NCI-H1694 treated with DMSO at 0.1 percent for 48 hours (cell line): ENCODE measurements at regions not wholly inside any gene's neighbourhood (a gene's known extent, or its start where the extent isn't known, plus 50 kb on each side); places are given as distances from the start of the nearest gene placed in this dataset.

Experiments
- DNase-seq: peaks from one replicate; lab custom pipeline; 2025; lab: John Stamatoyannopoulos, UW

- no peak for DNase-seq
These were observed 156.0 kb downstream of the MAF start for GRCh38 chr16:79444572-79444971.

- no peak for DNase-seq
These were observed 160.6 kb downstream of the MAF start for GRCh38 chr16:79439901-79440300.

GRCh38 chr16:79437764-79438751 lies 162.5 kb downstream of the MAF start:
- DNase-seq: no peak

GRCh38 chr16:79436885-79437284 lies 163.7 kb downstream of the MAF start:
- DNase-seq: no peak

GRCh38 chr16:79434771-79435170 lies 165.8 kb downstream of the MAF start:
- no peak for DNase-seq

- no peak for DNase-seq
These were observed 166.4 kb downstream of the MAF start for GRCh38 chr16:79434092-79434491.

- DNase-seq: no peak
These were observed 168.6 kb downstream of the MAF start for GRCh38 chr16:79431923-79432322.

GRCh38 chr16:79430191-79430678 lies 170.3 kb downstream of the MAF start:
- DNase-seq: no peak

- no peak for DNase-seq
These were observed 171.0 kb downstream of the MAF start for GRCh38 chr16:79429381-79430190.

GRCh38 chr16:79426663-79427062 lies 173.9 kb downstream of the MAF start:
- no peak for DNase-seq

- no peak for DNase-seq
These were observed 178.5 kb downstream of the MAF start for GRCh38 chr16:79422064-79422463.

GRCh38 chr16:79421126-79421525 lies 179.4 kb downstream of the MAF start:
- DNase-seq: no peak

GRCh38 chr16:79420493-79420892 lies 180.0 kb downstream of the MAF start:
- no peak for DNase-seq

GRCh38 chr16:79419148-79419547 lies 181.4 kb downstream of the MAF start:
- DNase-seq: no peak

GRCh38 chr16:79417601-79418008 lies 182.9 kb downstream of the MAF start:
- no peak for DNase-seq

- DNase-seq: no peak
These were observed 184.4 kb downstream of the MAF start for GRCh38 chr16:79415983-79416640.

- no peak for DNase-seq
These were observed 187.7 kb downstream of the MAF start for GRCh38 chr16:79412783-79413225.

- no peak for DNase-seq
These were observed 188.7 kb downstream of the MAF start for GRCh38 chr16:79411805-79412204.

- DNase-seq: no peak
These were observed 189.2 kb downstream of the MAF start for GRCh38 chr16:79411357-79411756.

GRCh38 chr16:79409978-79410377 lies 190.6 kb downstream of the MAF start:
- no peak for DNase-seq

GRCh38 chr16:79408355-79408754 lies 192.2 kb downstream of the MAF start:
- DNase-seq: no peak
